ENCODE measurements at regions not wholly inside any gene's neighbourhood (a gene's known extent, or its start where the extent isn't known, plus 50 kb on each side); places are given as distances from the start of the nearest gene placed in this dataset.
"Not testable (repeated sequence)": the region's sequence is repeated elsewhere in the genome, so short reads cannot be mapped to it uniquely, and the experiment has no call there.

DNA sequence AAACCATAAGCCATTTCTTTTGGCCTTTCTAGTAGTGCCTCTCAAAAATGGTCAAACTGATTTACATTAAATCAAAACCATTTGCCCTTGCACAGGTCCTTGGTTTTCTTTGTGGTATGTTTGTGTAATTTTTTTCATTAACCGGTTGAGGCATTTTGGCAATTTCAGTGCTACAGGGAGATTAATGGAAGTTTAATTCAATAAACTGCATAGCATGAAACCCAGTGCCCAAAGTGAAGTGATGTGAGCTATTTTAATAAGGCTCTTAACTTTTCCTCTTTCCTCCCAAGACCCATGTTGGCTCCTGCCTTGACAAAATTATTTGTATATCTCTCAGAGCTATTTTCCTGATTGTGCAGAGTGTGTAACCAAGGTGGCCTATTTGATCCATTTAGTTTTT is 326.2 kb upstream of the SEMA6A start:
- DNase-seq (ENCODE audit: low read depth in 2 of 2), result no peak

DNA sequence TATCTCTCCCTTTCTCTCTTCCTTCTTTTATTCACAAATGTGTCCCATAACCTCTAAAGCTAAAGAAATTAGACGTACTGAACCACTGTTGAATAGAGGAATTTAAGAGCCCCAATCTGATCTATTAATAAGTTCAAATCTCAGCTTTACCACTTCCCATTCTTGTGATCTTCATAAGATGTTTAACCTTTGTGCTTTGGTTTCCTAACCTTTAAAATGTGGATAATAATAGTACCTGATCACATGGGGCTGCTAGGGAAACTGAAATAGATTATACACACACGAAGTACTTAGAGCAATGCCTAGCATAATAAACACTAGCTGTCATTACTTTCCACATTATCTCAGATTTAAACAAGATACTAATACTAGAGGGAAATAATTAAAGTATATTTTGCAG is 324.3 kb upstream of the SEMA6A start:
- DNase-seq (ENCODE audit: low read depth in 2 of 2), result no peak

DNA sequence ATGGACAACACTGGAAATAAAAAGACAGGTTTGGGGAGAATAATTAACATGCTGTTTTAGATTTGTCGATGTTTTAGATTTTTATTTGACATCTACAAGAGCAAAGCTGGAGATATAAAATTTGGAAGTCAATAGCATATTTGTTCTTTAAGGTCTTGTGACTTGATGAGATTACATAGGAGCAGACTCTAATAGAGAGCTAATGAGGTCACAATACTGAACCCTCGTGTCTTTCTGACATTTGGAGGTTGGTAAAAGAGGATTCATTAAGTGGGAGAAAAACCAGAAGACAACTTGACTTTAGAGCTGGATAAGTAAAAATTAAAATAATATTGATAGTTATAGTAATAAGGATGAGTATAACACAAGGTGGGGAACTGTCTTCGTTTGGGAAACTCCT is 322.7 kb upstream of the SEMA6A start:
- no peak for DNase-seq (ENCODE audit: low read depth in 2 of 2)

DNA sequence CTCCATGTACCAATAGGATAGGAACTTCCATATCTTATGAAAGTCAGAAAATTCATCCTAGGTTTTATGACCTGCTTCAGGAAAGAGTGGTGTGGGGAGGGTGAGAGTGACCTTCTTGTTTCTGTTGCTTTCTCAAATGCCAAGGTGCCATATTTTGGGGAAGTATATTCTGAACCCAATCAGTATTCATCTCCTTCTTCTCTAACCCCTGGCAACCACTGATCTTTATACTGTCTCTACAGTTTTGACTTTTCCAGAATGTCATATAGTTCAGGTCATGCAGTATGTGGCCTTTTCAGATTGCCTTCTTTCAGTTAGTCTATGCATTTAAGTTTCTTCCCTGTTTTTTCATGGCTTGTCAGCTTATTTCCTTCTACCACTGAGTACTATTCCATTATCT is 321.4 kb upstream of the SEMA6A start:
- DNase-seq (ENCODE audit: low read depth in 2 of 2), result no peak

DNA sequence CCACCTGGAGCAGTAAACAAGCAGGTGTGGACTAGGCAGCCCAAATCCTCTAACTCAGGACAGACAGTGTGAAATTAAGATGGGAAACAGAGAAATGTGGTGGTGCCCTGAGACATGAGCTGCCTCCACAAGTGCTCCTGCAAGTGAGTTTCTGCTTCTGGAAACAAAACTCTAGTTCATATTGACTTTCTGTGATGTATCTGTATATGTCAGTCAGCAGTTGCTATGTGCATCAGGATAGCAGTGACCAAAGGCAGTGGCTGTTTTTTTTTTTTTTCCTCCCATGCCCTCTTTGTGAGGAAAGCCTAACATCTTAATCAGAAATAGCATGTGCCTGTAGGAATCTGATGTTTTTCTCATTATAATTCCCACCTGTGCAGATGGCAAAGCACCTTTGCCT is 318.4 kb upstream of the SEMA6A start:
- no peak for DNase-seq (ENCODE audit: low read depth in 2 of 2)

DNA sequence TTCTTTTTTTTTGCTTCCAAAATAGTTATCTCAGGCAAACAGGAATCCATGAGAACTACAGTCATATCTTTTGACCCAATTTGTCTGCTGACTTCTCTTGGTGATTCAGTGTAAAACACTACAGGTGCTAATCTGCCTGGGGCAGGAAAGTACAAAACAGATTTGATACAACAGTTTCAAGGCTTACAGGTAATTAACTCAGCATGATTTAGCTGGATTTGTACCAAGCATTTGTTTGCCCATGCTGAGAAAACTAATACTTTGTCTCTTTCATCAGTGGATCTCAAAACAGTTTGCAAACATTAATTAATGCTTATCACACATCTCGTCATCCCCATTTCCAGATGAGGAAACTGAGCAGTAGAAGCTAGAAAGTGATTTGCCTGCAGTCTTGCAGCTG is 312.5 kb upstream of the SEMA6A start:
- DNase-seq (ENCODE audit: low read depth in 2 of 2), result no peak

DNA sequence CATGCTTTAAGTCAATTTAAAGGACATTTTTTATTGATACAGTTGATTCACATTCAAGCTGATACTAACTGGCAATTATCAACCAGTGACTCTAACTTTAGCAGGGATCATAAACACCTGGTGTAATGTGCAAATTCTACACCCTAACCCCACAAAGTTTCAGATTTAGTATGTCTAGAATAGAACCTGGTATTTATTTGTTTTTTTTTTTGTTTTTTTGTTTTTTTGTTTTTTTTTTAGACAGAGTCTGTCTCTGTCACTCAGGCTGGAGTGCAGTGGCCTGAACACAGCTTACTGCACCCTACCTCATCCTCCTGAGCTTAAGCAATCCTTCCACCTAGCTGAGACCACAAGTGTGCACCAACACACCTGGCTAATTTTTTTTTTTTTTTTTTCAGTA is 311.2 kb upstream of the SEMA6A start:
- no peak for DNase-seq (ENCODE audit: low read depth in 2 of 2)

DNA sequence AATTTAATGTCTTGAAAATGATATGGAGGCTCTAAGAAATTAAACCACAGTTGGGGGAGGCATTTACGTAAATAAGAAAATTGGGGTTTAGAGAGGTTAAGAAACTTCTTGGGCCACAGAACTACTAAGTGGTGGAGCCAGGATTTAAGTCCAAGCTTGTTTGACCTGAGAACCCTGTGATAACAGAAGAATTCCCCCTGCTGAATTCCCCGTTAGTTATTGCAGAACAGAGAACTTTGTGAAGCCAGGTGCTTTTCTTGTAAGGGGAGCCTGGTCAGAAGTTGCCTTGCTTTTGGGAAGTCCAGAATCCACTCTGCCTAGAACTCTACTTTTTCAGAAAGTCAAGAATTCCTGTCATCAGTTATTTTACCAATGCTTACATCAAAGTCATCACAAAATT is 309.3 kb upstream of the SEMA6A start:
- DNase-seq (ENCODE audit: low read depth in 2 of 2), result no peak

DNA sequence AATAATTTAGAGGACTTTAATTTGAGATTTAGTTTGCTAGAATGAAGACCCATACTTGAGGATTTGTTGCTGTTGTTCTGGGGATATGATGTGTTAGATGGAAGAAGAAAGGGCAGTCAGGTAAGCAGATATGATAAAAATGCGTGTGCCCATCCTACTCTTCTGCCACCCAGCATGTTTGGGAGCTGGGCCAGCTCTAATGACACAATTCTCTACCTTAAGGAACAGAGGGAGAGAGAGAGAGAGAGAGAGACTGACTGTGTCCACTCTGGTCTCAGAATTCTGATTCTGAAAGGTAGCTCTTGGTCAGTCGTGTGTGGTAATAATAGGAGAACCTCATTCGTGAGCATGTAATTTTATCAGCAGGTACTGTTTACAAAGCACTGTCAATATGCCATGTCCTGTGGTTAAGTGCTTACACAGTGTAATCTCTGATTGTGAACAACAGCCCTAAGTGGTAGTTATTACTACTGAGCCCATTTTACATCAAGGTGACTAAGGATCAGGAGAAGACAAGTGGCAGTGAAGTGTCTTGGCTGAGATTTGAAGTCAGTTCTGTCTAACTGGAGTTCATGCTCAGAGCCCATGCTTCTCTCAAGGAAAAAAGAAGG is 307.4 kb upstream of the SEMA6A start:
- no peak for DNase-seq (ENCODE audit: low read depth in 2 of 2)

DNA sequence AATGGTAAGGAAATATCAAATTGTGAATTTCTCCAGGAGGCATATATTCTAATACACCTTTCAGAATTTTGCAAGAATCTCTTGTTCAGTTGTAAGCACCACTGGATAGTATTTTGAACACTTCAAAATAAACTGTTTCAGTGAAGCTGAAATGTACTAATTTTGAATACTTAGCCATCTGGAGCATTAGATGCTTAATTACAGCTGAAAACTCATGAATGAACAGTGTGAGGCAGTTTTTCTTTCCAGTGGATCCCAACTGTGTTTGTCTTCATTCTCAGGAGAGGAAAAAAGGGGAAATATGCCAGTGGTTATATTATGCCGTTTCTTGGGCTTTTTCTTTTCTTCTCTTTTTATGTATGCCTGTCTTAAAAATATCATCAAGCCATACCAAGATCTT is 306.0 kb upstream of the SEMA6A start:
- DNase-seq (ENCODE audit: low read depth in 2 of 2), result no peak

DNA sequence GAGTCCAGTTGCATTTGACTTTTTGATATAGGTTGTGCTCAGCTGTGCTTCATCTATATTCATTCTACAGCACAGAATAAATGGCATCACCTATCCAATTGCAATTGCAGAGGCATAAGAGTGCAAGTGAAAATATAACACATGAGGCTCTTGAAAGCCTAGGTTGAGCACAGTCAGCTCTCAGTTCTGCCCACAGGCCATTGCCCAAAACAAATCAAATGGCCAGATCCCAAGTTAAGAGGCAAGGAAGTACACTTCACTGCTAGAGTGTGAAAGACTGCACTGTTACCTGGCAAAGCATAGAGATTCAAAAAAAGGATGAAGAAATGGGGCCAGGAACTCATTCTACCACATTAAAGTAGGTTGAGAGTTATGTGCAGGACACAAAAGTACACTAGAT is 305.5 kb upstream of the SEMA6A start:
- DNase-seq (ENCODE audit: low read depth in 2 of 2), result no peak

DNA sequence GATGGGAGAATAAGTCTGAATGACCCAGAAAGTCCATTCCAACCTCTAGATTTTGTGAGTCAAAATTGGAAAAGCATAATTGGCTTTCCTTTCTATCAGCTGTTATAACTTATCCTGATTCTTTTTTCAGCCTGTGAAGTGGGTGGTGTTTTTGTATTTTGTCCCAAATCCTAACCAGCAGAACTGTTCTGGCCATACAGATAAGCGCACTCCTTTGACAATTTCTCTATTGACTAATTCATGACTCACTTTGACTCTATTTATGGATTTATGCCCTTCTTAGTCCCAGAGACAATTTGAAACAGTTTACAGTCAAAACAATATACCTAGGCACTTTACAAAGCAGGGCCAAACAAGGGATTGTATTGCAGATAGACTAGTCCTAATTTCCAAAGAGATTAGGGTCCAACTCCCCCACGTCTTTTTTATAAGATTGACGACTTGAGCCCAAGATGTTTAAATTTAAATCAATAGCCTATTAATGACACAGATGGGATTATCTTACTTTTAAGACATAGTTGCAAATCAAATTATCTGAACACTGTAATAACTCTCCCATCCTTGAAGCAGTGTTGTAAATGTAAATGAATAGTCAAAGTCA is 301.7 kb upstream of the SEMA6A start:
- no peak for DNase-seq (ENCODE audit: low read depth in 2 of 2)

DNA sequence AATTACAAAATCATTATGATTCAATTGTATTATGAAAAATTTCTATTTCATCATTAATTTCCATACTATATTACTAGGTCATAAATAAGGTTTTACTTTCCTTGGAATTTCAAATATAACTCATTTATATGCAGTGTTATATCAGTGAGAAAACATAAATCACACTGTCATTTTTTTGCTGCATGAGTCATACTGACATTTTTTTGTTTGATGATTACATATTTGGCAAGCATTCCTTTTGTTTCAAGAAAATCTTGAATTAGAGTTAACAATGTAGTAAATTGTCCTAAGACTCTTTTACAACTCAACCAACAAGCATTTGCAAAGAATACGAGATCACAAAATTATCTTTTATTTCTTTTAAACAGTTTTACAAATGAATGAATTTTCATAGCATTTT is 298.4 kb upstream of the SEMA6A start:
- no peak for DNase-seq (ENCODE audit: low read depth in 2 of 2)

DNA sequence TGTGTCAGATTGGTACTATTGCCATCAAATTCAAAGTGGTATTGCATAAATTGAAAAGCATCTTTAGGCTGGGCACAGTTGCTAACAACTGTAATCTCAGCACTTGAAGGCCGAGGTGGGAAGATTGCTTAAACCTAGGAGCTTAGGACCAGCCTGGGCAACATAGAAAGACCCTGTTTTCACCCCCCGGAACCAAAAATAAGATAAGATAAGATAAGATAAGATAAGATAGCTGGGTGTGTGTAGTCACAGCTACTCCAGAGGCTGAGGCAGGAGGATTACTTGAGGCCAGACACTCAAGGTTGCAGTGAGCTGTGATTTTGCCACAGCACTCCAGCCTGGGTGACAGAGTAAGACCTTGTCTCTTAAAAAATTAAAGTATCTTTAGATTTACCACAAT is 297.9 kb upstream of the SEMA6A start:
- no peak for DNase-seq (ENCODE audit: low read depth in 2 of 2)

DNA sequence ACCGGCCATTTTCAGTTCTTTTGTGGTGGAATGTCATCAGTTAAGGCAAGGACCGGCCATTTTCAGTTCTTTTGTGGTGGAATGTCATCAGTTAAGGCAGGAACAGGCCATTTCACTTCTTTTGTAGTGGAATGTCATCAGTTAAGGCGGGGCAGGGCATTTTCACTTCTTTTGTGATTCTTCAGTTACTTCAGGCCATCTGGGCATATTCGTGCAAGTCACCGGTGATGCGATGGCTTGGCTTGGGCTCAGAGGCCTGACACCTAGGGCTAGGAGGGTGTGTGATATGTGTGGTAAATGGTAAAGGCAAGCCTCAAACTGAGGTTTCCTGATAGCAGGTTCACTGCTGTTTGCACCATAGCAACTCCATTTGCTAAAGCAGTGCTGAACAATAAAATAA is 293.2 kb upstream of the SEMA6A start:
- not testable (repeated sequence) for DNase-seq (ENCODE audit: low read depth in 2 of 2)

DNA sequence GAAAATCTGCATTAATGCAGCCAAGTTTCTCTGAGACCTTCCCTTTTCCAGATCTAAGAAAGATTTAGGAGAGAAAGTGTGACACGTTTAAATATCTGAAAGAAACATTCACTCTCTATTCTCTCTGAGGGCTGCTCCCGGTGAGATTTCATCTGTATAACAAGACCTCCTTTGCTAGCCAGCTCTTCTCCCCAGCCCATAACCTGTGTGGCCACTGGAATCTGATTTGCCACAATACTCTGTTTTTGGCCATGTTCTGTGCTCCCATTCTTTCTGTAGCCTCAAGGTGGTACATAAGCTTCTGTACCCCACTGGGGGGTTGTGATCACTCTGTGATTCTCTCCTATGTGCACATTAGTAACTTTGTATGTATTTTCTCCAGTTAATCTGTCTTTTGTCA is 291.0 kb upstream of the SEMA6A start:
- DNase-seq (ENCODE audit: low read depth in 2 of 2), result no peak

DNA sequence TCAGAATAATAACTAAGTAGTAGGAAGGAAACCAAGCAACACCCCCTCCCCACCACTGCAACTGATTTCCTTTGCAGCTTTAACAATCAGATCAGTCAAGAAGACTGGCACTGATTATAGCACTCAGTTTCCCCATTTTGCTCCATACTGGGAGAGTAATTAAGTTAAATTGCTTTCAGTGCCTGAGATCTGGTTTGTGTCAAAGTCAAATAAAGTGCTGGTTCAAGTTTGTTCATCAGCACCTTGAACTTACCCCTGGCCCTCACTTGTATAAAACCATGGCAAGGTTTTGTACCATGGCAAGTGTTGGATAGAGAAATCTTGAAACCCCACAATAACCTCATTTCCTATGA is 290.2 kb upstream of the SEMA6A start:
- DNase-seq (ENCODE audit: low read depth in 2 of 2), result no peak

DNA sequence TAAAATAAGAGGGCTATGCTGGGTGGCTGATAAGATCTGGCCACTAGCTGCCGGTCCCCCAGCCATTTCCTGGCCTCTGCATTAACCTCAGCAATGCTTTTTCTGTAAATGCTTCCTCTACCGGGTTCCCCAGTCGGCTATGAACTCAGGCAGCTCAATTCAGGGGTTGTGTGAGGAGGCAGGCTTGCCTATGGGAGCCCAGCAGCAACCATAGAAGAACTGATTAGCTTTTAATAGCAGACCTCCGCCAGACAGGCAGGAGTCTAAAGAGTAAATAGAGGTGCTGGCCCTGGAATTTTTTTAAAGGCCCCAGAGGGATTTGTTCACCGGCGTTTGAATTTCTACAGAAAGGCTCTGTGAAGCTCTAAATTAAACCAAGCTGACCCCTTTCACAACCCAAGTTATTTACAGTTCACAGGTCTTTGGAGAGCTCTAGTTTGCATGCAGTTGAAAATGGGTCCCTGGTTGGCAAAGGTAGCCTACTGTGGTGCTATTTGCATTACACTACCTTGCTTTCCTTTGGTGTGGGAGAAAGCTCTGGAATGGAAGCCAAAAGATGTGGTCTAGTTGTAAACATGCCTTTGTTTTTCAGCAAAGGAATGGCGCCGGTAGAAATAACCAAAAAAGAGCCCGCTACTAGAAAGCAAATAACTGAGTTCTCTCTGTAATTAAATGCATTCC is 289.7 kb upstream of the SEMA6A start:
- no peak for DNase-seq (ENCODE audit: low read depth in 2 of 2)

DNA sequence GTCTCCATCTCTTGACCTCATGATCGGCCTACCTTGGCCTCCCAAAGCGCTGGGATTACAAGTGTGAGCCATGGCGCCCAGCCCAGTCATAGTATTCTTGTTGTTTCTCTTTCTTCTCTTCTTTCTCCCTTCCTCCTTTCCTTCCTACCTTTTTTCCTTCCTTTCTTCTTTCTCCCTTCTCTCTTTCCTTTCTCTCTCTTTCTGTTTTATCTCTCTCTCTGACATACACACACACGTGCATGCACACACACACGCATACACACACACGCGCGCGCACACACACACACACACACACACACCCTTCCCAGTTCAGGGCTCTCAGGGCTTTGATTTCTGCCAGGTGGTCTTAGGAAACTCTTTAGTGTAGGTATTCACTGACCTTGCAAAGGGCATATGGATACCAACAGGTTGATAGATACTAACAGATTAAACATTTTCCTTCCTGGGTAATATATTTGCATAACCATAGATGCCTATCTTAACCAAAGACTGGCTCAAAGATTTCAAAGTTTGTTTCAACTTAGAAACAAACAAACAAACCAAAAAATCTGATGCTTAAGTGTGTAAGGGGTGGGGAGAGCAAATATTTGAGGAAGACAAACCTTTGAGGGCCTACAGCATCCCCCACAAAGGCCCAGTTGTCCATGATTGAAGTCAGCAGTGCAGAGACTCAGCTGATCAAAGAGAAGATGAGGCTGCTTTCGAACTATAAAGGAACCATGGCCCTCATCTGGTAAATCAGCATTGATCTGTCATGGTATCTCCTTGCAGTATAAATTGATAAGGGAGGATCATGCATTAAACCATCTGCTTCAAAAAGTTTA is 288.2 kb upstream of the SEMA6A start:
- DNase-seq (ENCODE audit: low read depth in 2 of 2), result no peak

DNA sequence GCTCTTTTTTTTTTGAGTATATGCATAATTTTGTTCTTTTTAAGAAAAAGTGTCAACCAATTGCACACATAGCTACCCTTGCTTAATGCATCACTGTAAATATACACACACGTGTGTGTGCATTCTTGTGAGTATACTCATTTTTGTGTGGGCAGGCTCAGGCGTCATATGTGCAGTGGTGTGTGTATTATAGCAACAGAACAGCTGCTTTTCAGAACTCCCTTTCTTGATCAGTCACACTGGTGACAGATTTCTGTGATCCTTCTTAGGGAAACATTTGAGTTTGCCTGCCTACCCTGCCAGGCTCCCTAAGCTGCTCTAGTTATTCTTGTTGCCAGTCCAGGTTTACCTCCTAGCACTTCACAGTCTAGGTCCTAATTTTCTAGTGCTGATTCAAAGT is 287.0 kb upstream of the SEMA6A start:
- no peak for DNase-seq (ENCODE audit: low read depth in 2 of 2)

DNA sequence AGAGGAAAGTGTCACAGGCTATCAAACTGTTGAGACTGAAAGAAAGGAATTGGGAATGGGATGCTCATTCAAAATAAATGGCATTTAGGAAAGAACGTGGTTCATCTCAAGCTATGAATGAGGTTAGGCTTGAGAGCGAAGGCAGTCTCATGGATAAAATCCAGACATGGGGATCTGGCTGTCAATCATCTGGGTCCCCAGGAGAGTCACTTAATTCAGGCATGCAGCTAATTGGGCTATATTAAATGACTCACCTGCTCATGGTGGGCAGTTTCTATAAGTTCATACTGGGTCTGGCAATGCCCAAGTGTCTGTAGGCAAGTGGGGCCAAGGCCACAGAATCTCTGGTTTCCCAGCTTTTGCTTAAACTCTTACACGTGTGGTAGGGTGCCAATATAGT is 286.5 kb upstream of the SEMA6A start:
- no peak for DNase-seq (ENCODE audit: low read depth in 2 of 2)

DNA sequence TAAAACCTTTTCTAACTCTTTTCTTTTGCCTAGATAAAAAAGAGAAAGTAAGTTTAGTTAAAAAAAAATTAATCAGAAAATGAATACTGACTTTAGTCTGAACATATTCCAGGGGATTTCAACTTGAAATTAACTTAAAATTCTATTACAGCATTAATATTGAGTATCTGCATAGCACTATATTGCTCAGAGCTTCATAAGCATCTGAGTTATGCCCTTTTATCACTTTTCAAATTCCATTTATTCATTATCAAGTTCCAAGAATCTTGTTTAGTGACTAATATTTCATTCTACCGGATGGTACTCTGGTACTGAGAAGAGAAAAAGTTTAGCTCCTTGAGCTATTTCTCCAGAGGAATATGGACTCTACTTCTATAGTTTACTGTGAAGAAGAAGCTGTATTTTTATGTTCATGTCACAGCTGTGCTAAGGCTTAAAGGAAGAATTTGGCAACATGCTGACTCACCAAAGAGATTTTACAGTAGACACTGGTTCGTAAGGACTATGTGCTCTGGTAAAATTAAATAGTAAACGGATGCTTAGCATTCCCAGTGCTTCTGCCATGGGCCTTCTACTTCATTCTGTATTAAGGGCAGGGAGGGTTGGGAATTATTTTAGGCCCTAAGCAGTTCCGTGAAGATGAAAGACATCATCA is 285.2 kb upstream of the SEMA6A start:
- no peak for DNase-seq (ENCODE audit: low read depth in 2 of 2)
